Tibial artery (tissue), 4 donors: ENCODE measurements at regions not wholly inside any gene's neighbourhood (a gene's known extent, or its start where the extent isn't known, plus 50 kb on each side); places are given as distances from the start of the nearest gene placed in this dataset.

ENCODE experiments used
- DNase-seq, 2 donors: peaks; one replicate each; pipeline ENCODE4 v3.0.0-alpha.2; 2019
- H3K27ac ChIP-seq, 2 donors: fragments of 200-600 bp; sonication (generic) in 1 of 2; 1 replicate in 1 of 2; 2 replicates in 1 of 2; pipeline ENCODE4 v1.5.1; 2018 to 2019; ENCODE audit warnings: mild to moderate bottlenecking in 1 of 2
- H3K27me3 ChIP-seq, 2 donors: fragments of 200-600 bp; sonication (generic) in 1 of 2; one replicate each; pipeline versions ENCODE4 v1.5.1 to v1.6.0; 2016 to 2019
- H3K36me3 ChIP-seq, 3 donors: fragments of 200-600 bp; sonication (generic) in 2 of 3; one replicate each; pipeline ENCODE4 v1.5.1; 2016 to 2019; ENCODE audit warnings: mild to moderate bottlenecking in 2 of 3
- H3K4me1 ChIP-seq, 4 donors: fragments of 200-600 bp; sonication (generic) in 2 of 4; 1 replicate in 3 of 4; 2 replicates in 1 of 4; pipeline ENCODE4 v1.5.1; 2016 to 2019
- H3K4me3 ChIP-seq, 2 donors: fragments of 200-600 bp; sonication (generic) in 1 of 2; 1 replicate in 1 of 2; 2 replicates in 1 of 2; pipeline ENCODE4 v1.5.1; 2018 to 2019; ENCODE audit warnings: mild to moderate bottlenecking in 2 of 2
- H3K9me3 ChIP-seq, 3 donors: fragments of 200-600 bp; sonication (generic) in 1 of 3; one replicate each; pipeline ENCODE4 v1.5.1; 2016 to 2019
- intact Hi-C: fragments of 100-400 bp; cut with DNase I; formaldehyde crosslinking; loops from one replicate; pipeline ENCODE4 v1.15.0; 2023; ENCODE audit warnings: low total_unique reads
- TF ChIP-seq, protein P1 (sequence below), 2 experiments: fragments of 200-600 bp in 1 of 2; fragments of 450-650 bp in 1 of 2; IDR thresholded peaks; one replicate each; pipeline ENCODE4 v1.5.1; 2017 to 2019; ENCODE audit warnings: antibody characterized with exemption in 2 of 2, mild to moderate bottlenecking in 1 of 2, moderate library complexity in 1 of 2

DNA sequence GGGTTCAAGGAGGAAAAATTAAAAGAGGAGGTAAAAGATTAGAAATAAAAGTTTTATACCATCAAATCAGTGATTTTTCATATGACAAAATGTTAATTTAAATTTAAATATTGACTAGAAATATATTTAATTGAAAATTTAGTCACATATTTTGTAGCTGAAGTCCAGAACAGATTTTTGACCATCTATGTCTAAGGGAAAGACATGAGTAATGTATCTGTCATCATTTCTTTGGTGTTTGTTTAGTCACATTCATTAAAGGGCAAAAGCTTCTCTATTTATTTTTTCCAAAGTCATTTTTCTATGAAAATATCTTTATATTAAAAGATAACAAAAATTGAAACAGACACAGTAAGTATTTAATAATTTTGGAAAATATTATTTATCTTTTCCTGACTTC, 252.0 kb upstream of the ISL1 start:
- TF ChIP-seq, protein P1, sequence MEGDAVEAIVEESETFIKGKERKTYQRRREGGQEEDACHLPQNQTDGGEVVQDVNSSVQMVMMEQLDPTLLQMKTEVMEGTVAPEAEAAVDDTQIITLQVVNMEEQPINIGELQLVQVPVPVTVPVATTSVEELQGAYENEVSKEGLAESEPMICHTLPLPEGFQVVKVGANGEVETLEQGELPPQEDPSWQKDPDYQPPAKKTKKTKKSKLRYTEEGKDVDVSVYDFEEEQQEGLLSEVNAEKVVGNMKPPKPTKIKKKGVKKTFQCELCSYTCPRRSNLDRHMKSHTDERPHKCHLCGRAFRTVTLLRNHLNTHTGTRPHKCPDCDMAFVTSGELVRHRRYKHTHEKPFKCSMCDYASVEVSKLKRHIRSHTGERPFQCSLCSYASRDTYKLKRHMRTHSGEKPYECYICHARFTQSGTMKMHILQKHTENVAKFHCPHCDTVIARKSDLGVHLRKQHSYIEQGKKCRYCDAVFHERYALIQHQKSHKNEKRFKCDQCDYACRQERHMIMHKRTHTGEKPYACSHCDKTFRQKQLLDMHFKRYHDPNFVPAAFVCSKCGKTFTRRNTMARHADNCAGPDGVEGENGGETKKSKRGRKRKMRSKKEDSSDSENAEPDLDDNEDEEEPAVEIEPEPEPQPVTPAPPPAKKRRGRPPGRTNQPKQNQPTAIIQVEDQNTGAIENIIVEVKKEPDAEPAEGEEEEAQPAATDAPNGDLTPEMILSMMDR (IDR thresholded peaks at IDR 0.05) = no peak
- H3K36me3 ChIP-seq = no peaks in the 10 kb centered on the region
- DNase-seq = no peak
- no peak overlapping the region for H3K4me3 ChIP-seq
- H3K27me3 ChIP-seq = no peaks in the 10 kb centered on the region
- no peaks in the 10 kb centered on the region for H3K4me1 ChIP-seq
- no peaks in the 10 kb centered on the region for H3K9me3 ChIP-seq
- no peak overlapping the region for H3K27ac ChIP-seq
- intact Hi-C loops = no loop called here

DNA sequence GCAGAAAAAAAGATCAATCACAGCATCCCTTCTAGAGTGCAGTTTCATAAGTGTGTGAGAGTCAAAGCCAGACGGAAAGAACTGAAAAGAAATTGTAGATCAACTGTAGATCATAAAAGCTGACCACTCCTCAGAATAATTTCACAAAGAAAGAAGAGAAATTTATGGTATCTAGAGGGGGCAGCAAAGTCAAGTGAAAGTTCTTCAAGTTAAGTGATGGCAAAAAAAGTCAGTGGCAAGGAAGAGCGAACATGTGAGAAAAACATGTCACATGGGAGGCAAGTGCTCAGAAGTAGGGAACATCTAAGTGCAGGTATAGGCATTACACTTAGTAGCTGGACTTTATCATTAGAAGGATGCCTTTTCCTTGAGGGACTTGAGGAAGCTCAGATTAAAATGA, 245.1 kb upstream of the ISL1 start:
- intact Hi-C loops = no loop called here
- no peaks in the 10 kb centered on the region for H3K36me3 ChIP-seq

DNA sequence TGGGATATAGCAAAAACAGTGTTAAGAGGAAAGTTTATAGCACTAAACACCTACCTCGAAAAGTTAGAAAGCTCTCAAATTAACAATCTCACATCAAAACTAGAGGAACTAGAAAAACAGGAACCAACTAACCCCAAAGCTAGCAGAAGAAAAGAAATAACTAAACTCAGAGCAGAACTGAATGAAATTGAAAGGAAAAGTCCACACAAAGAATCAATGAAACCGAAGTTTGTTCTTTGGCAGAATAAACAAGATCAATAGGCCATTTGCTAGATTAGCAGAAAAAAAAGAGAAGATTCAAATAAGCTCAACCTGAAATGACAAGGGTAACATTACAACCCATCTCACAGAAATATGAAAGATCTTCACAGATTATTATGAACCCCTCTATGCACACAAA, 234.8 kb upstream of the ISL1 start:
- TF ChIP-seq, protein P1 (IDR thresholded peaks at IDR 0.05) = no peak
- Histone ChIP-seq H3K27ac (no peak overlapping the region), H3K4me3 (no peak overlapping the region), H3K9me3 (no peaks in the 10 kb centered on the region), H3K27me3 (no peaks in the 10 kb centered on the region), H3K4me1 (no peaks in the 10 kb centered on the region), H3K36me3 (no peaks in the 10 kb centered on the region)
- DNase-seq = no peak
- intact Hi-C loops = no loop called here

More for the DNA sequence above, 245.1 kb upstream of the ISL1 start:
- no peaks in the 10 kb centered on the region for H3K4me1 ChIP-seq
- TF ChIP-seq, protein P1 (IDR thresholded peaks at IDR 0.05) = no peak
- no peak overlapping the region for H3K4me3 ChIP-seq
- no peak for DNase-seq
- no peaks in the 10 kb centered on the region for H3K9me3 ChIP-seq
- H3K27ac ChIP-seq = no peak overlapping the region
- H3K27me3 ChIP-seq = no peaks in the 10 kb centered on the region

DNA sequence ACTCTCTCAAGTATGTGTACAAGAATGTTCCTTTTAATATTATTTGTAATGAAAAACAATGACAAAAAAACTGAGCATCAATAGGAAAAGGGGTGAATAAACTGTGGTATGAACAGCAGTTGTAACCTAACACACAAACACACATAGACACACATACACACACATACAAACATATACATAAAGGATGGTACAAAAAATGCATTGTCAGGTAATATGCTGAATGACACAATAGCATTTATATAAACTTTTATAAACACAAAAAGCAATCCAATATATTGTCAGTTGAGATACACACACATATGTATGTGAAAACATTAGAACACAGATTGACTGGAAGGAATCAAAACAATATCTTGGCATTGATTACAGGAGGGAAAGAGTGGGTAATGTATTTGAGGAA, 227.0 kb upstream of the ISL1 start:
- no peak overlapping the region for H3K4me3 ChIP-seq
- no peaks in the 10 kb centered on the region for H3K36me3 ChIP-seq
- no peaks in the 10 kb centered on the region for H3K27me3 ChIP-seq
- intact Hi-C loops = no loop called here
- TF ChIP-seq, protein P1 (IDR thresholded peaks at IDR 0.05) = no peak
- H3K9me3 ChIP-seq = no peaks in the 10 kb centered on the region
- H3K27ac ChIP-seq = no peak overlapping the region
- DNase-seq = no peak
- no peaks in the 10 kb centered on the region for H3K4me1 ChIP-seq

DNA sequence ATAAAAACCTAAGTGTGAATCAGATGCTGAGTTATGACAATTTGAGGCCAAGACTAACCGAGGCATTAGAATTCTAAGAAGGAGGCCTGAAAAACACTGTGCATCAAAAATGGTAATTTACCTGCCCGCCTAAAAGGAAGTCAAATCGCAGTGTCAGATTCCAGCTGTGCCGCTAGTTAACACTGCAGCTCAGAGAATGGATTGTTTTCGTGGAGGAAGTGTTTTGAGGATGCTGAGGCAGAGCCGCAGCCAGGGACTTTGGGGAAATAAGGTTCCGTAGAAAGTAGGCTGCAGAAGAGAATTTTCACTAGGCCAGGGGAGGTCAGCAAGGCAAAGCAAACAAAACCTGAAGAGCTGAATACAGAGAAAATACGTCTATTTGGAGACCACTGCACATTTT, 226.4 kb upstream of the ISL1 start:
- no peaks in the 10 kb centered on the region for H3K27me3 ChIP-seq
- no peaks in the 10 kb centered on the region for H3K36me3 ChIP-seq
- no peak overlapping the region for H3K27ac ChIP-seq
- no peaks in the 10 kb centered on the region for H3K4me1 ChIP-seq
- H3K9me3 ChIP-seq = peaks cover 0 to 4% (median 3%) of the 10 kb centered on the region in 3 donors
- no peak for DNase-seq
- no peak overlapping the region for H3K4me3 ChIP-seq
- intact Hi-C loops = no loop called here
- TF ChIP-seq, protein P1 (IDR thresholded peaks at IDR 0.05) = no peak

DNA sequence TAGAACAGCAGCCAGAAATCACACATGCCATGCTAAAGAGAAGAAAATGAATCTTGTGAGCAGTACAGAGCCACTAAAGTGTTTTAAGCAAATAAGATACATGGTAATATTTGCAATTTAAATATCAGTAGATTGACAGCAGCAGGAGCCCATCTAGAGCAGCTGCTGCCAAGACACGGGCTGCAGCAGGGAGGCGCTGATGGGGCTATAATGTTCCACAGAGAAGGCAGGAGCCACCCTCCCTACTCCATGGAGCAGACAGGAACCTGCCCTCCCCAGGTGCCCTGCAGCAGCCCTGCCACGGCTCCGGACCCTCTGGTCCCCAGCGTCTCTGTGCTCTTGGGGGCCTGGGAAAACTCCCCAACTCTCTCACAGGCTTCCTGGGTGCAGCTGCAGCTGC, 224.1 kb upstream of the ISL1 start:
- intact Hi-C loops = no loop called here

More for the DNA sequence above, 224.1 kb upstream of the ISL1 start:
- no peak for DNase-seq
- Histone ChIP-seq H3K4me3 (no peak overlapping the region), H3K4me1 (no peaks in the 10 kb centered on the region), H3K27me3 (no peaks in the 10 kb centered on the region), H3K36me3 (no peaks in the 10 kb centered on the region), H3K9me3 (peaks cover 0 to 11% (median 8%) of the 10 kb centered on the region in 3 donors), H3K27ac (no peak overlapping the region)
- TF ChIP-seq, protein P1 (IDR thresholded peaks at IDR 0.05) = no peak
